Gastrocnemius medialis (tissue), 4 donors: ENCODE measurements at regions not wholly inside any gene's neighbourhood (a gene's known extent, or its start where the extent isn't known, plus 50 kb on each side); places are given as distances from the start of the nearest gene placed in this dataset.
A peak's percentile ranks its signal among the peaks of the same experiment; 100 is the strongest.

Source experiments
- ATAC-seq, 2 donors: fragments of 150-250 bp; one replicate each; pipeline ENCODE4 v1.9.1; 2016
- DNase-seq, 2 donors: peaks; one replicate each; pipeline ENCODE4 v3.0.0-alpha.2; 2019
- H3K27ac ChIP-seq, 4 donors: fragments of 200-600 bp; sonication (generic); 1 replicate in 1 of 4; 2 replicates in 3 of 4; pipeline ENCODE4 v1.5.1; 2016 to 2018; ENCODE audit warnings: mild to moderate bottlenecking in 2 of 4, moderate library complexity in 1 of 4
- H3K27me3 ChIP-seq, 3 donors: fragments of 200-600 bp; sonication (generic) in 2 of 3; 1 replicate in 1 of 3; 2 replicates in 2 of 3; pipeline versions ENCODE4 v1.5.1 to v1.6.0; 2016 to 2019; ENCODE audit warnings: mild to moderate bottlenecking in 1 of 3, moderate library complexity in 1 of 3
- H3K36me3 ChIP-seq, 2 donors: fragments of 200-600 bp; sonication (generic) in 1 of 2; one replicate each; pipeline ENCODE4 v1.5.1; 2017 to 2018
- H3K4me1 ChIP-seq, 2 donors: fragments of 200-600 bp; sonication (generic) in 1 of 2; one replicate each; pipeline ENCODE4 v1.5.1; 2016 to 2017; ENCODE audit warnings: mild to moderate bottlenecking in 2 of 2
- H3K4me3 ChIP-seq, 4 donors: fragments of 200-600 bp; sonication (generic) in 3 of 4; 1 replicate in 1 of 4; 2 replicates in 3 of 4; pipeline ENCODE4 v1.5.1; 2016 to 2019; ENCODE audit warnings: mild to moderate bottlenecking in 2 of 4
- H3K9me3 ChIP-seq, 3 donors: fragments of 200-600 bp; sonication (generic) in 2 of 3; 1 replicate in 1 of 3; 2 replicates in 2 of 3; pipeline ENCODE4 v1.5.1; 2016 to 2019
- CTCF ChIP-seq, 5 experiments: fragments of 450-650 bp in 3 of 5; fragments of 200-600 bp in 2 of 5; sonication (generic) in 2 of 5; IDR thresholded peaks in 4 of 5; conservative IDR thresholded peaks in 1 of 5; 1 replicate in 4 of 5; 2 replicates in 1 of 5; pipeline ENCODE4 v1.5.1; 2016 to 2019; ENCODE audit warnings: antibody characterized with exemption in 5 of 5, mild to moderate bottlenecking in 3 of 5, moderate library complexity in 3 of 5
- POLR2A ChIP-seq, 2 donors: fragments of 450-650 bp; IDR thresholded peaks; one replicate each; pipeline ENCODE4 v1.6.1; 2017; ENCODE audit warnings: antibody characterized with exemption in 2 of 2, mild to moderate bottlenecking in 2 of 2, moderate library complexity in 2 of 2
- in situ Hi-C, 4 donors: fragments of 200-750 bp; cut with MboI; loops; one replicate each; pipeline versions ENCODE4 v1.15.0 to v1.8.0; 2017; ENCODE audit warnings: low sequenced_read_pairs in 4 of 4
- intact Hi-C: fragments of 100-400 bp; cut with DNase I; formaldehyde crosslinking; loops from one replicate; pipeline ENCODE4 v1.15.1; 2023; ENCODE audit warnings: low total_unique reads

DNA sequence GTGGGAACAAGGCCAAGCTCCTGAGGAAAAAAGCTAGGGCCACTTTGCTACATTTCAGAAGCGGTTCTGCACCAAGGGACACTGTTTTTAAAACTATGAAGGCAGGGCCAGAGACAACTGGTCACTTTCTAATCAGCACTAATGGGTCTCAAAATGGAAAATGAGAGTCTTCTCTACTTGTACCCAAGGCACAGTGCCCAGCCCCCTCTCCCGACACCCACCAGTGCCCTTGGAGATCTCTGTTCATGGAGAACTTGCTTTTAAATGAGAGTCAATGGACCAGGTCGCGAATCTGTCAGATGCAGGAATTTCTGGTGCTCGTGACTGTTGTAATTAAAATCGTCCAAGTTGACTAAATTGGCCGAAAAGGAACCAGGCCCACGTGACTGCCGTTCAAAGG is 591.6 kb downstream of the BCOR start:
- TF ChIP-seq CTCF (IDR thresholded peaks at IDR 0.05 in 4 of 5, conservative IDR thresholded peaks at IDR 0.05 in 1 of 5) (no peak), POLR2A (IDR thresholded peaks at IDR 0.05) (no peak)

DNA sequence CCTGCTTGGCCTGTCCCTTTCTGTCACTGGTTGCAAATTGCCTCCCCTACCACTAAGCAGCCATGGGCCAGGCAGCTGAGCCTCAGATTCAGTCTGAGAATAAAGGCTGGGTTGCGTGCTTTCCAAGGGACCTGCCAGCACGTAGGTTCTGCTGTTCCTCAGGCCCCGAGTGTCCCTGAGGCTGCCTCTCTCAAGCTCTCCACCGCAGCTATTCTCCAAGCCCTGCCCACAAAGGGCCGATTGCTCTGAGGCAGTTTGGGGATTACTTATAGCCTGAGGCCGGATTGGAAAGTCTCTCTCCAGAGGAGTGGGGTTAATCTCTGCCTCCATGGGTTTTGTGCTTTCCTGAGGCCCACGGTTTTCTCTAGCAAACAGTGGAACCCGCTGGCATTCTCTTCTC is 590.7 kb downstream of the BCOR start:
- intact Hi-C loops (no loop called here), in situ Hi-C loops (no loop called here)
- ATAC-seq (no peak), DNase-seq (no peak)
- TF ChIP-seq POLR2A (IDR thresholded peaks at IDR 0.05) (no peak), CTCF (IDR thresholded peaks at IDR 0.05 in 4 of 5, conservative IDR thresholded peaks at IDR 0.05 in 1 of 5) (no peak)
- H3K4me1 ChIP-seq: no peaks in the 10 kb centered on the region
- H3K4me3 ChIP-seq: no peak overlapping the region
- peak overlapping the region in 1 of 4 donors; percentile 61 for H3K27ac ChIP-seq
- no peaks in the 10 kb centered on the region for H3K27me3 ChIP-seq
- peaks cover 0 to 6% (median 0%) of the 10 kb centered on the region in 3 donors for H3K9me3 ChIP-seq
- no peaks in the 10 kb centered on the region for H3K36me3 ChIP-seq

More for the DNA sequence above, 591.6 kb downstream of the BCOR start:
- intact Hi-C loops (no loop called here), in situ Hi-C loops (no loop called here)
- Histone ChIP-seq H3K4me1 (no peaks in the 10 kb centered on the region), H3K9me3 (peaks cover 0 to 6% (median 0%) of the 10 kb centered on the region in 3 donors), H3K27ac (no peak overlapping the region), H3K27me3 (no peaks in the 10 kb centered on the region), H3K4me3 (no peak overlapping the region), H3K36me3 (no peaks in the 10 kb centered on the region)
- DNase-seq: no peak
- ATAC-seq: no peak

DNA sequence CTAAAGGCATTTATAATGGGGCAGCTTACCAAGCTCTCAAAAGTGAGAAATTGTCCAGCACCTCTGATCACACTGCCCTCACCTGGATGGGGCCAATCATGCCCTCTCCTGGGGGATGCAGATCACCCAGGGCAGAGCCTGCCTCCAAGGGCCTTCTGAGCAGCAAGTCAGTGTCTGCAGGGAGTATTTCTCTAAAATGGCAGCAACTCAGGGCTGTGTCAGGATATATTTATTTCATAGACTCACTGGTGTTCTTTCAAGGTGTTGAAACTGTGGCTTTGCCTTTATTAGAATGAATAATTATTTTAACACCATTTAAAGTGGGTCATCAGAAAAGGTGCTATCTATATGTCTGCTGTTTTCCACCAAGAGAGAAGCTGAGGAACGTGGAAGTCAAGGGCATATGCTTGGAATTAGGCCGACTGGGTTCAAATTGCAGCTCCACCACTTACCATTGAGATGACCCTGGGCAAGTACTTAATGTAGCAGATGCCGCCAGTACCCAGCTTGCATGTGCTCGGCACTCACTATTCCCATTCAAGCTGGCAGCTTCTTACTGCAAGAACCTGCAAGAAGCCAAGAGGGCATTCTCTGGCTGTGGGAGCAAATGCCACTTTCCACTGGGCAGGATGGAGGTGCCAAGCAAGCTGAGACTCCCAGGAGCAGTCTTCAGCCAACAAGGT is 590.0 kb downstream of the BCOR start:
- H3K36me3 ChIP-seq: no peaks in the 10 kb centered on the region
- no peak overlapping the region for H3K4me3 ChIP-seq
- intact Hi-C loops (no loop called here), in situ Hi-C loops (no loop called here)
- peak overlapping the region in 3 of 4 donors; percentile 19 to 61 (median 20) for H3K27ac ChIP-seq
- H3K9me3 ChIP-seq: peaks cover 0 to 6% (median 0%) of the 10 kb centered on the region in 3 donors
- peak; percentile 52 to 57 for DNase-seq
- H3K4me1 ChIP-seq: no peaks in the 10 kb centered on the region
- peak; percentile 90 to 94 for ATAC-seq
- no peaks in the 10 kb centered on the region for H3K27me3 ChIP-seq
- TF ChIP-seq CTCF (IDR thresholded peaks at IDR 0.05 in 4 of 5, conservative IDR thresholded peaks at IDR 0.05 in 1 of 5) (no peak), POLR2A (IDR thresholded peaks at IDR 0.05) (no peak)

DNA sequence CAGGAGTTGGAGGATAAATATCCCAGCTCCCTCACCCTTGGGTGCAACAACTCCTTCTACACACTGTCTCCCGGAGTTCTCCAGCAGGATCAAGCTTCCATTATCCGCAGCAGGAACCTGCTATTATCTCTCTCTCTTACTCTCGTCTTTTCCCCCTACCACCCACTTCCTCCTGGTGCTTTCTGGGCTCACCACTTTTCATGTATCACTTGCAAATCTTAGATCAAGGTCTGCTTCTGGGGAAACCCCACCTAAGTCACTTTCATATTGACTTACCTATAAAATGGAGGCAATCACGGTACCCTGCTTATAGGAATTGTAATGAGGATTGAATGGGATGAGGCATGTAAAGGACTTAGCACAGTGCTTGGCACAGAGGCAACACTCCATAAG is 589.5 kb downstream of the BCOR start:
- ATAC-seq (no peak), DNase-seq (no peak)
- no peak overlapping the region for H3K4me3 ChIP-seq
- in situ Hi-C loops: no loop called here
- H3K4me1 ChIP-seq: no peaks in the 10 kb centered on the region
- no peaks in the 10 kb centered on the region for H3K27me3 ChIP-seq
- intact Hi-C loops: no loop called here
- H3K36me3 ChIP-seq: no peaks in the 10 kb centered on the region
- H3K9me3 ChIP-seq: peaks cover 0 to 6% (median 0%) of the 10 kb centered on the region in 3 donors
- H3K27ac ChIP-seq: peak overlapping the region in 1 of 4 donors; percentile 61
- no peak for TF ChIP-seq POLR2A (IDR thresholded peaks at IDR 0.05)
- TF ChIP-seq CTCF (IDR thresholded peaks at IDR 0.05 in 4 of 5, conservative IDR thresholded peaks at IDR 0.05 in 1 of 5): no peak

DNA sequence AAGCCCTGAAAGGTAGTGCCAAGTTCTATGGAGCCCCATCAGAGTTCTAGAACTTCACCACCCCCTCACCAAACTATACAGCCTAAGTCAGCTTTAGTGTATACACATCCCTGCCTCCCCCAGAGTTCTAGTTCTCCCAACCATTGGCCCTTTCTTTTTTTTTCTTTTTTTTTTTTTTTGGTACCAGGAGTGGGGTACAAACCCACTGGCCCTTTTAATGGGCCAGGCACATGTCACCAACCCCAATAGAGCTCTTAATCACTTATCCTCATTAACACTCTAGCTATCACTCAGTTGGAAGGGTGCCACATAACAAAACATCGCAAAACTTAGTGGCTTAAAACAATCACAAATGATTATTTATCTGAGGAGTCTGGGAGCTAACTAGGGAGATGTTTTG is 588.6 kb downstream of the BCOR start:
- Histone ChIP-seq H3K27ac (no peak overlapping the region), H3K36me3 (no peaks in the 10 kb centered on the region), H3K4me1 (no peaks in the 10 kb centered on the region), H3K4me3 (no peak overlapping the region), H3K9me3 (peaks cover 0 to 6% (median 0%) of the 10 kb centered on the region in 3 donors), H3K27me3 (no peaks in the 10 kb centered on the region)
- TF ChIP-seq CTCF (IDR thresholded peaks at IDR 0.05 in 4 of 5, conservative IDR thresholded peaks at IDR 0.05 in 1 of 5): no peak
- no peak for TF ChIP-seq POLR2A (IDR thresholded peaks at IDR 0.05)
- no peak for ATAC-seq
- intact Hi-C loops: no loop called here
- DNase-seq: no peak
- in situ Hi-C loops: no loop called here
